Loucy (cell line): ENCODE measurements at regions not wholly inside any gene's neighbourhood (a gene's known extent, or its start where the extent isn't known, plus 50 kb on each side); places are given as distances from the start of the nearest gene placed in this dataset.

Source experiments
- H2AFZ ChIP-seq: fragments of 200-600 bp; sonication (generic); 2 replicates; pipeline ENCODE4 v1.6.0; 2016; ENCODE audit warnings: antibody characterized with exemption, mild to moderate bottlenecking, low read length, moderate library complexity
- H3F3A ChIP-seq: fragments of 200-600 bp; 2 replicates; pipeline ENCODE4 v1.6.0; 2016; ENCODE audit warnings: antibody characterized with exemption, low read depth, mild to moderate bottlenecking
- H3K27me3 ChIP-seq: fragments of 200-600 bp; sonication (generic); 2 replicates; pipeline ENCODE4 v1.6.1; 2014; ENCODE audit warnings: low read length, mild to moderate bottlenecking; ENCODE audit not compliant: insufficient read depth, poor library complexity, severe bottlenecking
- H3K36me3 ChIP-seq: fragments of 200-600 bp; sonication (generic); 2 replicates; pipeline ENCODE4 v1.6.1; 2016; ENCODE audit warnings: low read length; ENCODE audit not compliant: insufficient read depth
- H3K4me1 ChIP-seq: fragments of 200-600 bp; sonication (generic); 2 replicates; pipeline ENCODE4 v1.5.1; 2014; ENCODE audit warnings: low read length, mild to moderate bottlenecking; ENCODE audit not compliant: insufficient read depth, poor library complexity, severe bottlenecking
- H3K4me2 ChIP-seq: fragments of 200-600 bp; sonication (generic); 2 replicates; pipeline ENCODE4 v1.6.0; 2014; ENCODE audit warnings: antibody characterized with exemption, low read length, low read depth, mild to moderate bottlenecking; ENCODE audit not compliant: poor library complexity, severe bottlenecking
- H3K4me3 ChIP-seq: fragments of 200-600 bp; sonication (generic); 2 replicates; pipeline ENCODE4 v1.5.1; 2014; ENCODE audit warnings: low read length, mild to moderate bottlenecking, mixed read lengths; ENCODE audit not compliant: poor library complexity, severe bottlenecking
- H3K79me2 ChIP-seq: fragments of 200-600 bp; sonication (generic); 2 replicates; pipeline ENCODE4 v1.6.1; 2014; ENCODE audit warnings: low read length; ENCODE audit not compliant: insufficient read depth
- H3K9ac ChIP-seq: fragments of 200-600 bp; sonication (generic); 2 replicates; pipeline ENCODE4 v1.6.0; 2014; ENCODE audit warnings: mild to moderate bottlenecking, low read depth, low read length, moderate library complexity; ENCODE audit not compliant: poor library complexity, severe bottlenecking
- H3K9me2 ChIP-seq: fragments of 200-600 bp; sonication (generic); replicated peaks from 2 replicates; pipeline ENCODE4 v1.6.1; 2016; ENCODE audit warnings: low read depth, low read length, mixed read lengths
- H3K9me3 ChIP-seq: fragments of 200-600 bp; sonication (generic); 2 replicates; pipeline ENCODE4 v1.6.1; 2014; ENCODE audit warnings: mild to moderate bottlenecking, antibody characterized with exemption, low read length, low read depth; ENCODE audit not compliant: insufficient read depth
- H4K20me1 ChIP-seq: fragments of 200-600 bp; sonication (generic); 2 replicates; pipeline ENCODE4 v1.6.0; 2014; ENCODE audit warnings: antibody characterized with exemption, low read length, mild to moderate bottlenecking; ENCODE audit not compliant: insufficient read depth, poor library complexity, severe bottlenecking
- EZH2phosphoT487 ChIP-seq: fragments of 200-600 bp; IDR thresholded peaks from 2 replicates; pipeline ENCODE4 v1.6.1; 2018; ENCODE audit warnings: antibody characterized with exemption, mild to moderate bottlenecking, moderate library complexity, borderline replicate concordance
- TF ChIP-seq, protein P1 (sequence below): fragments of 200-600 bp; sonication (generic); conservative IDR thresholded peaks from 2 replicates; pipeline ENCODE4 v1.5.1; 2014; ENCODE audit warnings: mild to moderate bottlenecking, antibody characterized with exemption, low read length

DNA sequence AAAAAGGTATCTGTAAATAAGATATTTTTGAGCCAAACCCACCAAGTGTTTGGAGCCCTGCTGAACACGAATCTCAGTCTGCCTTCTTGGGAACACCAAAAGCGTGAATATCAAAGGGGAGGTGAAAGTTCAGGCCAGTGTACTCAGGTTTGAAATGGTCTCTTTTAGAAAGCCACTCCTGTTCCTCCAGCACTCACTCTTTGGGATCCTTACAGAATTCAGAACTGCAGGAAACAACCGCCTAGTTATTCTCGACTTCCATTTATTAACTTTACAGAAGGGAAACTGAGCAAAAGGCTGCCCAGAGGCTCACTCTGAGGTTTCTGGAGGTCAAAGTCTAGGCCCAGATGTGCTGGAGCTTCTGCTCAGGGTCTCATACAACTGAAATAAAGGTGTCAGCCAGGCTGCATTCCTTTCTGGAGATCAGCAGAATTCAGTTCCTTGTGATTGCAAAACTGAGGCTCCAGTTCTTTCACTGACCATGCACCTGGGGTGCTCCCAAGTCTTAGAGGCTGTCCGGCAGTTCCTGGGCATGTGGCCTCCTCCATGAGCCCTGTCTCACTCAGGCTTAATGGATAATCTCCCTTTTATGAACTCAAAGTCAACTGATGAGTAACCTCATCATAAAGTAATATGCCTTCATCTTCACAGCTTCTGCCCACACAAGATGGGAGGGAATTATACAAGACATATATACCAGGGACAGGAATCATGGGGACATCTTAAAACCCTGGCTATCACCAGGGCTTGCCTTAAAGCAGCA is 65.5 kb upstream of the TNFAIP3 start:
- H3K4me3 ChIP-seq = no peak overlapping the region
- no peaks in the 10 kb centered on the region for H3K27me3 ChIP-seq
- no peaks in the 10 kb centered on the region for H3K9me2 ChIP-seq
- H3K9ac ChIP-seq = peak overlapping the region; percentile 1
- no peaks in the 10 kb centered on the region for H3K36me3 ChIP-seq
- H3K4me2 ChIP-seq = no peak overlapping the region
- no peaks in the 10 kb centered on the region for H4K20me1 ChIP-seq
- no peaks in the 10 kb centered on the region for H3K79me2 ChIP-seq
- TF ChIP-seq, protein P1, sequence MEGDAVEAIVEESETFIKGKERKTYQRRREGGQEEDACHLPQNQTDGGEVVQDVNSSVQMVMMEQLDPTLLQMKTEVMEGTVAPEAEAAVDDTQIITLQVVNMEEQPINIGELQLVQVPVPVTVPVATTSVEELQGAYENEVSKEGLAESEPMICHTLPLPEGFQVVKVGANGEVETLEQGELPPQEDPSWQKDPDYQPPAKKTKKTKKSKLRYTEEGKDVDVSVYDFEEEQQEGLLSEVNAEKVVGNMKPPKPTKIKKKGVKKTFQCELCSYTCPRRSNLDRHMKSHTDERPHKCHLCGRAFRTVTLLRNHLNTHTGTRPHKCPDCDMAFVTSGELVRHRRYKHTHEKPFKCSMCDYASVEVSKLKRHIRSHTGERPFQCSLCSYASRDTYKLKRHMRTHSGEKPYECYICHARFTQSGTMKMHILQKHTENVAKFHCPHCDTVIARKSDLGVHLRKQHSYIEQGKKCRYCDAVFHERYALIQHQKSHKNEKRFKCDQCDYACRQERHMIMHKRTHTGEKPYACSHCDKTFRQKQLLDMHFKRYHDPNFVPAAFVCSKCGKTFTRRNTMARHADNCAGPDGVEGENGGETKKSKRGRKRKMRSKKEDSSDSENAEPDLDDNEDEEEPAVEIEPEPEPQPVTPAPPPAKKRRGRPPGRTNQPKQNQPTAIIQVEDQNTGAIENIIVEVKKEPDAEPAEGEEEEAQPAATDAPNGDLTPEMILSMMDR = no peak
- no peak for TF ChIP-seq EZH2phosphoT487
- no peaks in the 10 kb centered on the region for H3F3A ChIP-seq
- peaks cover 46% of the 10 kb centered on the region for H3K4me1 ChIP-seq
- 0 out of 2 replicates have a peak overlapping the region, but pooled peaks have one; percentile 62 for H2AFZ ChIP-seq
- H3K9me3 ChIP-seq = no peaks in the 10 kb centered on the region

DNA sequence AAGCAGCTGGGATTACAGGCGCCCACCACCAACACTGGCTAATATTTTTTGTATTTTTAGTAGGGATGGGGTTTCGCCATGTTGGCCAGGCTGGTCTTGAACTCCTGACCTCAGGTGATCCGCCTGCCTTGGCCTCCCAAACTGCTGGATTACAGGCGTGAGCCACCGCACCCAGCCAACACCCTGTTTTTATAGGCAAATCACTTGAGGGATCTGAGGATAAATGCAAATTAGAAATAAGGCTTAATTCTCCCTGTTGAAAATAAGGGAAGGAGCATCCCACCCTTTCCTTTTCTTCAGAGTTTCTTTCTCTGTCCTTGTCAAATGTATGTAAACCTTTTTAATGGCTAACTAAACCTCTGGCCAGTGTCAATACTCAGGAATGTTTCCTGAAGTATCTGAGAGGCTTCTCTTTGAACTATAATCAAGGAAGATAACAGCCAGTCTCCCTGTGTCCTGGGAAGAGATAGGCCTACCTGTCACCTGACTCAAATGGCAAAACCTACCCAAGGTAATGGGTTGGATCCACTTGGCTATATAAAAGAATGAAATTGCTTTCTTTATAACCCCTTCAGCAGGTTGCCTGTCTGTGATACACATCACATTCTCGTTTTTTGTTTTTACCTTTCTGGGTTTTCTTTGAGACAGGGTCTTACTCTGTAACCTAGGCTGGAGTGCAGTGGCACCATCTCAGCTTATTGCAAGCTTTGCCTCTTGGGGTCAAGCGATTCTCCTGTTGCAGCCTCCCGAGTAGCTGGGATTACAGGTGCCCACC is 64.5 kb upstream of the TNFAIP3 start:
- Histone ChIP-seq H3K27me3 (no peaks in the 10 kb centered on the region), H3K9me2 (no peaks in the 10 kb centered on the region), H3K79me2 (no peaks in the 10 kb centered on the region), H3K4me2 (no peak overlapping the region), H3K4me1 (peaks cover 43% of the 10 kb centered on the region), H3F3A (no peaks in the 10 kb centered on the region), H3K9ac (no peak overlapping the region), H3K4me3 (no peak overlapping the region), H2AFZ (no peak overlapping the region), H3K36me3 (no peaks in the 10 kb centered on the region), H3K9me3 (no peaks in the 10 kb centered on the region), H4K20me1 (no peaks in the 10 kb centered on the region)
- TF ChIP-seq, protein P1 = no peak
- TF ChIP-seq EZH2phosphoT487 = no peak

DNA sequence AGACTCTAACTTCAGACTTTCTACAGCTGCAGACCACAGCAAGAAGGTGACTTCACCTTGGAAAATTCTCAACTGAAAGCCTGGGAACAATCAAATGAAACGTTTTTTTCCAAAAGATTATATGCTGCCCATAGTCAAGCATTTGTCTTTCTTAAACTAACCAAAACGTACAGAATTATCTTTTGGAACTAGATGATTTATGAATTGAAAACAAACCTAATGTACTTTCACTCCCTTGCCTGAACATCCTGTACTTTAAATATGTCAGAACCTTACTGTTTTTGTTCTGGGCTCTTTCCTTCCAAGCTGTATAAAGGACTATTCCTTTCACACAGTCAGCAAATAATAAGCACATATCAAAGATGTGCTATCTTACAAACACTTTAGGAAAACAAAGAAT is 62.4 kb upstream of the TNFAIP3 start:
- Histone ChIP-seq H3K9me3 (no peaks in the 10 kb centered on the region), H3K4me2 (no peak overlapping the region), H3K4me1 (peaks cover 43% of the 10 kb centered on the region), H3K9me2 (no peaks in the 10 kb centered on the region), H3K79me2 (no peaks in the 10 kb centered on the region), H3F3A (no peaks in the 10 kb centered on the region), H3K27me3 (no peaks in the 10 kb centered on the region), H3K9ac (no peak overlapping the region), H2AFZ (peak overlapping the region; percentile 16), H3K4me3 (no peak overlapping the region), H3K36me3 (no peaks in the 10 kb centered on the region), H4K20me1 (no peaks in the 10 kb centered on the region)
- no peak for TF ChIP-seq EZH2phosphoT487
- TF ChIP-seq, protein P1 = no peak
